GM23248 (cell line): ENCODE measurements at regions not wholly inside any gene's neighbourhood (a gene's known extent, or its start where the extent isn't known, plus 50 kb on each side); places are given as distances from the start of the nearest gene placed in this dataset.

ENCODE experiments used
- DNase-seq: peaks from one replicate; pipeline ENCODE4 v3.0.0-alpha.2; 2015
- H2AFZ ChIP-seq: fragments of 200-600 bp; sonication (generic); 2 replicates; pipeline ENCODE4 v1.6.1; 2016; ENCODE audit warnings: antibody characterized with exemption
- H3F3A ChIP-seq: fragments of 200-600 bp; sonication (generic); 2 replicates; pipeline ENCODE4 v1.6.1; 2016; ENCODE audit warnings: mild to moderate bottlenecking, antibody characterized with exemption, mixed run types; ENCODE audit not compliant: insufficient read depth
- H3K27ac ChIP-seq: fragments of 200-600 bp; sonication (generic); 2 replicates; pipeline ENCODE4 v1.5.1; 2016; ENCODE audit warnings: mild to moderate bottlenecking
- H3K27me3 ChIP-seq: fragments of 200-600 bp; sonication (generic); replicated peaks from 2 replicates; pipeline ENCODE4 v1.6.1; 2016; ENCODE audit warnings: mild to moderate bottlenecking; ENCODE audit not compliant: insufficient read depth
- H3K36me3 ChIP-seq: fragments of 200-600 bp; sonication (generic); 2 replicates; pipeline ENCODE4 v1.6.1; 2016; ENCODE audit warnings: low read depth, mild to moderate bottlenecking
- H3K4me1 ChIP-seq: fragments of 200-600 bp; sonication (generic); 2 replicates; pipeline ENCODE4 v1.6.1; 2016; ENCODE audit warnings: mild to moderate bottlenecking; ENCODE audit not compliant: insufficient read depth
- H3K4me2 ChIP-seq: fragments of 200-600 bp; sonication (generic); one replicate; pipeline ENCODE4 v1.6.1; 2016; ENCODE audit warnings: mild to moderate bottlenecking; ENCODE audit not compliant: unreplicated experiment
- H3K4me3 ChIP-seq: fragments of 200-600 bp; sonication (generic); 2 replicates; pipeline ENCODE4 v1.5.1; 2016; ENCODE audit warnings: mild to moderate bottlenecking
- H3K79me2 ChIP-seq: fragments of 200-600 bp; sonication (generic); 2 replicates; pipeline ENCODE4 v1.6.1; 2016; ENCODE audit warnings: mild to moderate bottlenecking; ENCODE audit not compliant: insufficient read depth
- H3K9ac ChIP-seq: fragments of 200-600 bp; sonication (generic); 2 replicates; pipeline ENCODE4 v1.6.1; 2016; ENCODE audit warnings: mild to moderate bottlenecking
- H3K9me2 ChIP-seq: fragments of 200-600 bp; sonication (generic); 2 replicates; pipeline ENCODE4 v1.6.1; 2016; ENCODE audit warnings: mixed run types, mild to moderate bottlenecking, moderate library complexity; ENCODE audit not compliant: insufficient read depth
- H3K9me3 ChIP-seq: fragments of 200-600 bp; sonication (generic); one replicate; pipeline ENCODE4 v1.6.1; 2017; ENCODE audit warnings: low read depth
- H4K20me1 ChIP-seq: fragments of 200-600 bp; sonication (generic); 2 replicates; pipeline ENCODE4 v1.6.0; 2016; ENCODE audit not compliant: insufficient read depth
- EZH2 ChIP-seq: fragments of 200-600 bp; sonication (generic); IDR thresholded peaks from 2 replicates; pipeline ENCODE4 v1.6.1; 2018; ENCODE audit warnings: antibody characterized with exemption, mild to moderate bottlenecking; ENCODE audit not compliant: insufficient read depth, poor library complexity, severe bottlenecking
- EZH2phosphoT487 ChIP-seq: fragments of 200-600 bp; sonication (generic); IDR thresholded peaks from 2 replicates; pipeline ENCODE4 v1.6.1; 2018; ENCODE audit warnings: antibody characterized with exemption, moderate library complexity, mild to moderate bottlenecking, low read depth; ENCODE audit not compliant: insufficient read depth
- WGBS, 2 experiments: methylation state at CpG; one replicate each; pipeline ENCODE4 v1.1.6; 2015 to 2017; ENCODE audit warnings: low lambda C conversion rate in 2 of 2, low coverage in 1 of 2; ENCODE audit errors: missing lambda C conversion rate in 2 of 2; 5-methylcytosine and 5-hydroxymethylcytosine counted together
- in situ Hi-C: fragments of 300-500 bp; cut with MboI; formaldehyde crosslinking; loops from 2 replicates; pipeline ENCODE4 v1.15.0; 2020

DNA sequence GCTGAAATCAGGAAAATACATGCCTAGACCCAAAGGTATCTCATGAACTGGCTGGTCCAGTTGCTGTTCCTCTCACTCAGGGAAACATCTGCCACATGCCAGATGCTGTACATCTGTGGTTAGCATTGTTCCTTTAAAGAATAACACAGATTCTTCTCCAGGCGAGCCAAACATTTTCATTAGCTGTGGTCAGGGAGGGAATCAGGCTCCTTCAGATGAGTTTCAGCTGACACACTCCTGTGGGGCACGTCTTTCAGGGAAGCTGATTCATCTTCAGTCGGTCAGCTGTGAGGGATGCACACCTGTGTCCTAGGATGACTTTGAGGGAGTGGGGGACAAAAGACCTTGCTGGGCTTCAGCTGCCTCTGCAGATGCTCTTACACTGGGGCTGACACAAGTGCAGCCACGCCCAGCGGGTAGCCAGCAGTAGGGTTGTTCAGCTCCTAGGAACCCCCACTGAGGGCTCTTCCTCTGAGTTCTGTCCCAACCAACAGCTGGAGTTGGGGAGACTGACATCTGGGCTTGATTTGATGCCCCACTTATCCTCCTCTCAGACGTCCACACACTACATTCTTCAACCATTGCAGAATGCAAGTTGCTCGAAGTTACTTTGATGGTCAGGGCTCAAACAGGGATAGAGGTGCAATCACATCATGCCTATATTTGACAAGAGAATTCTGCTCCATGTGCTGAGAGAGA is 155.0 kb downstream of the NUAK1 start:
- DNase-seq = peak; percentile 85
- WGBS, 2 experiments = 29 to 30% methylated on average over 7 of the region's 7 CpGs
- Histone ChIP-seq H3K4me2 (no peak overlapping the region), H3K79me2 (no peaks in the 10 kb centered on the region), H3K36me3 (no peaks in the 10 kb centered on the region), H4K20me1 (no peaks in the 10 kb centered on the region), H3K27me3 (no peaks in the 10 kb centered on the region), H3K4me3 (no peak overlapping the region), H3K4me1 (peaks cover 32% of the 10 kb centered on the region), H3K9ac (no peak overlapping the region), H2AFZ (no peak overlapping the region), H3K9me3 (no peaks in the 10 kb centered on the region), H3K27ac (no peak overlapping the region), H3F3A (peaks cover 39% of the 10 kb centered on the region), H3K9me2 (no peaks in the 10 kb centered on the region)
- in situ Hi-C loops = no loop called here
- TF ChIP-seq EZH2 (no peak), EZH2phosphoT487 (no peak)

DNA sequence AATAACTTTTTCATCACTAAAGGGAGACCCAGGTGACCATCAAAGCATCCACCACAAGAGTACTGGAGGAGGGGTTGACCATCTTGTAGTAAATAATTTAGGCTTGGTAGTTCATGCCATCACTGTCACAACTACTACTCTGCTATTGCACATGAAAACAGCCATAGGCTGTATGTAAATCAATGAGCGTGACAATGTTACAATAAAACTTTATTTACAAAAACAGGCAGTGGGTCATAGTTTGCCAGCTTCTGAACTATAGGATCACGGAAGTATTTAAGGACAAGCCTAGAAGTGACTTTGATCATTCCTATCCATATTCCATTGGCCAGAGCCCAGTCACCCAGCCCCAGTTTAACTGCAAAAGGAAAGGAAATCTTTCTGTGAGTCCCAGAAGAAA is 153.4 kb downstream of the NUAK1 start:
- Histone ChIP-seq H3K27ac (no peak overlapping the region), H3K79me2 (no peaks in the 10 kb centered on the region), H3K9me2 (no peaks in the 10 kb centered on the region), H3K4me1 (peaks cover 32% of the 10 kb centered on the region), H3F3A (peaks cover 37% of the 10 kb centered on the region), H3K4me2 (no peak overlapping the region), H4K20me1 (no peaks in the 10 kb centered on the region), H3K27me3 (no peaks in the 10 kb centered on the region), H3K4me3 (no peak overlapping the region), H3K9me3 (no peaks in the 10 kb centered on the region), H2AFZ (no peak overlapping the region), H3K9ac (no peak overlapping the region), H3K36me3 (no peaks in the 10 kb centered on the region)
- in situ Hi-C loops = no loop called here
- WGBS, 2 experiments = 96 to 99% methylated on average over 2 of the region's 2 CpGs
- TF ChIP-seq EZH2 = no peak
- TF ChIP-seq EZH2phosphoT487 = no peak
- DNase-seq = no peak

DNA sequence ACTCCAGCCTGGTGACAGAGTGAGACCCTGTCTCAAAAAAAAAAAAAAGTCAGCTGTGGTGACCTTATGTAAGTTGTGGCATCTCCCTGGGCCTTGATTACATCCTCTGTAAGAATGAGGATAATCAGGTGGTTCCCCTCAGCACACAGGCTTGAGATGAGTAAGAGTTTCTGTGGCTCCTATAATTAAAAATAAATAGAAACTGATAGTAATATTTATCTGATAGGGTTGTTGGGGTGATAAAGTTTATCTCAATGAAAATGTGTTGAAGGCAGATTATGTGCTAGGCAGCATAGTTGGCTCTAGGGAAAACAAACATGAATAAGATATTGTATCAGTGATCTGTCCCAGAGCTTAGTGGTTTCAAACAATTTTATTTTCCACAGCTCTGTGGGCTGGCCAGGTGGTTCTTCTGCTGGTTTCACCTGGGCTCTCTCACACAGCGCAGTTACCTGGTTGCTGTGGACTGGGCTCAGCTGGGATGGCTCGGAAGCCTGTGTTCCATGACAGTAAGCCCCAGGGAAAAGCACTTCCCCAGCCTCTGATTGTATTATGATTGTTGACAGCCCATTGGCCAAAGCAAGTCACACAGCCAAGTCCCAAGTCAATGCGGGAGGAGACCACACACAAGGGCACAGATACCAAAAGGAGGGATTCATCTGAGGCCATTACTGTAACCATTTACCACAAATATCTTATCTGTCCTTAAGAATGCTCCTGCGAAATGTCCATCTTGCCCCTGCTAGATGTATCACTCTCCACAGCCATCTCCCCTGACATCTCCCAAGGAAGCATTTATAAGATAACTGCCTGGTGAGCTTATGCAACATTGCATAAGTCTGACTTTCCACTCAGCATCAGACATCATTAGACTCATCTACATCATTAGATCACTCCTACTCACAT is 151.7 kb downstream of the NUAK1 start:
- TF ChIP-seq EZH2 (no peak), EZH2phosphoT487 (no peak)
- Histone ChIP-seq H3K9ac (peak overlapping the region; percentile 20; the same call in 1 of the 2 replicates), H3K9me3 (no peaks in the 10 kb centered on the region), H2AFZ (no peak overlapping the region), H3K4me2 (peak overlapping the region; percentile 13), H4K20me1 (no peaks in the 10 kb centered on the region), H3K27ac (peak overlapping the region; percentile 71), H3K9me2 (no peaks in the 10 kb centered on the region), H3K27me3 (no peaks in the 10 kb centered on the region), H3K4me1 (peaks cover 35% of the 10 kb centered on the region), H3F3A (peaks cover 37% of the 10 kb centered on the region), H3K4me3 (no peak overlapping the region), H3K79me2 (no peaks in the 10 kb centered on the region), H3K36me3 (no peaks in the 10 kb centered on the region)
- in situ Hi-C loops = no loop called here
- WGBS, 2 experiments = 37 to 45% methylated on average over 4 of the region's 4 CpGs
- peak; percentile 90 for DNase-seq

DNA sequence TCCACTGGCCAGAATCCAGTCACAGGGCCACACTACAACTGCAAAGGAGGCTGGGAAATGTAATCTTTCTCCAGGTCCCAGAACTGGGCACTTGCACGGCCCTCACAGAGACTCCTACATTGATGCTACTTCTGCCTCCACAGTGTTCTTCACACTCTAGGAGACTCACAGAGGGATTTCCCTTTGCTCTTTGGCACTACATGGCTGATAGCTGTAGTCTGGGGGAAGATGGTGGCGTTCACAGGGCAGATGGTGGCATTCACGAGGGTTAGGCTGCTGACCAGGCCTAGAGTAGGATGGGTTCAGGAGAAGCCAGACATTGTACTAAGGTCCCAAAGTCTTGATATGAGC is 151.1 kb downstream of the NUAK1 start:
- no peak overlapping the region for H3K4me2 ChIP-seq
- no peak for DNase-seq
- in situ Hi-C loops = no loop called here

More for the DNA sequence above, 151.1 kb downstream of the NUAK1 start:
- Histone ChIP-seq H3K79me2 (no peaks in the 10 kb centered on the region), H3K27me3 (no peaks in the 10 kb centered on the region), H3K4me1 (peaks cover 42% of the 10 kb centered on the region), H3K36me3 (no peaks in the 10 kb centered on the region), H2AFZ (no peak overlapping the region), H3K9me3 (no peaks in the 10 kb centered on the region), H3F3A (peaks cover 41% of the 10 kb centered on the region), H4K20me1 (no peaks in the 10 kb centered on the region), H3K9ac (no peak overlapping the region), H3K9me2 (no peaks in the 10 kb centered on the region), H3K4me3 (no peak overlapping the region), H3K27ac (peak overlapping the region; percentile 71)
- WGBS, 2 experiments = 84 to 87% methylated on average over 3 of the region's 3 CpGs
- no peak for TF ChIP-seq EZH2
- TF ChIP-seq EZH2phosphoT487 = no peak
